ENCODE measurements at regions not wholly inside any gene's neighbourhood (a gene's known extent, or its start where the extent isn't known, plus 50 kb on each side); places are given as distances from the start of the nearest gene placed in this dataset.

DNA sequence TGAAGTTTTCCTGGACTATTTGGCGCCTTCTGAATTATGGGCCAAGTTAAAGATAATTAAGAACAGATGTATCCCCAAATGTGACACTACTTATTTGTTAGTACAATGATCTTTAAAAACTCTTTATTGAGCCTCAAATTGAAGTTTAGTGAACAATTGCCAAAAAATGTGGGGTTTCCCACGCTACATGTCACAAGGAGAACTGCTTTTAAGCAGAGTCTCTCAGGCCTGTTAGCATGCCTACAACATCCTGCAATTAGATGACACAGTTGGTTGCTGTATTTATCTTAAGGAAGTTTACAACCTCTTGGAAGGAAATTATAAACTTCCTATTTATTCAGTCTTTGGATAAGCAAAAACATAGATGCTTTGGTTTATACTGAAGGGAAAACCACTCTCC lies 733.0 kb downstream of the TNS3 start:
- H3K4me1 ChIP-seq (ENCODE audit: control insufficient read depth in 1 of 2, insufficient read depth in 2 of 2, low read length in 2 of 2), result no peaks in the 10 kb centered on the region
- ATAC-seq (no peak), DNase-seq (ENCODE audit: low read depth, low spot score) (no peak)
- no peaks in the 10 kb centered on the region for H3K9me3 ChIP-seq (ENCODE audit: control insufficient read depth in 1 of 2, insufficient read depth in 1 of 2, low read depth in 1 of 2, low read length in 2 of 2)
- H3K36me3 ChIP-seq (ENCODE audit: control insufficient read depth in 1 of 2, insufficient read depth in 2 of 2, low read length in 2 of 2), result no peaks in the 10 kb centered on the region
- intact Hi-C loops (cut with micrococcal nuclease), result no loop called here
- no peak overlapping the region for H2AFZ ChIP-seq (ENCODE audit: low read depth, low read length, poor library complexity, severe bottlenecking)
- TF ChIP-seq EGR1 (IDR thresholded peaks at IDR 0.05; ENCODE audit: low read depth) (no peak), ELF1 (IDR thresholded peaks at IDR 0.05; ENCODE audit: borderline replicate concordance, low read depth) (no peak), YY1 (IDR thresholded peaks at IDR 0.05; ENCODE audit: extremely low read depth, insufficient replicate concordance, low read depth, low read length) (no peak), CBX3 (IDR thresholded peaks at IDR 0.05; ENCODE audit: low read depth) (no peak), CEBPB (IDR thresholded peaks at IDR 0.05; ENCODE audit: low read depth) (no peak), SRF (IDR thresholded peaks at IDR 0.05; ENCODE audit: low read depth) (no peak), POLR2A (IDR thresholded peaks at IDR 0.05; ENCODE audit: borderline replicate concordance, extremely low read depth, insufficient read depth, insufficient read length) (no peak), ZFX (IDR thresholded peaks at IDR 0.05) (no peak), TCF7L2 (IDR thresholded peaks at IDR 0.05; ENCODE audit: borderline replicate concordance, extremely low read depth, insufficient read depth, insufficient read length) (no peak), FOSL1 (IDR thresholded peaks at IDR 0.05; ENCODE audit: low read depth) (no peak), EZH2 (IDR thresholded peaks at IDR 0.05) (no peak), JUND (IDR thresholded peaks at IDR 0.05) (no peak), ZNF274 (IDR thresholded peaks at IDR 0.05; ENCODE audit: low read depth, low read length) (no peak), RAD21 (IDR thresholded peaks at IDR 0.05; ENCODE audit: low read depth) (no peak), SP1 (IDR thresholded peaks at IDR 0.05; ENCODE audit: low read depth) (no peak), EZH2phosphoT487 (IDR thresholded peaks at IDR 0.05; ENCODE audit: borderline replicate concordance) (no peak), SIN3A (IDR thresholded peaks at IDR 0.05; ENCODE audit: low read depth) (no peak)
- TF ChIP-seq, protein P1, sequence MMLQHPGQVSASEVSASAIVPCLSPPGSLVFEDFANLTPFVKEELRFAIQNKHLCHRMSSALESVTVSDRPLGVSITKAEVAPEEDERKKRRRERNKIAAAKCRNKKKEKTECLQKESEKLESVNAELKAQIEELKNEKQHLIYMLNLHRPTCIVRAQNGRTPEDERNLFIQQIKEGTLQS (IDR thresholded peaks at IDR 0.05), result no peak
- TF ChIP-seq, protein P2, sequence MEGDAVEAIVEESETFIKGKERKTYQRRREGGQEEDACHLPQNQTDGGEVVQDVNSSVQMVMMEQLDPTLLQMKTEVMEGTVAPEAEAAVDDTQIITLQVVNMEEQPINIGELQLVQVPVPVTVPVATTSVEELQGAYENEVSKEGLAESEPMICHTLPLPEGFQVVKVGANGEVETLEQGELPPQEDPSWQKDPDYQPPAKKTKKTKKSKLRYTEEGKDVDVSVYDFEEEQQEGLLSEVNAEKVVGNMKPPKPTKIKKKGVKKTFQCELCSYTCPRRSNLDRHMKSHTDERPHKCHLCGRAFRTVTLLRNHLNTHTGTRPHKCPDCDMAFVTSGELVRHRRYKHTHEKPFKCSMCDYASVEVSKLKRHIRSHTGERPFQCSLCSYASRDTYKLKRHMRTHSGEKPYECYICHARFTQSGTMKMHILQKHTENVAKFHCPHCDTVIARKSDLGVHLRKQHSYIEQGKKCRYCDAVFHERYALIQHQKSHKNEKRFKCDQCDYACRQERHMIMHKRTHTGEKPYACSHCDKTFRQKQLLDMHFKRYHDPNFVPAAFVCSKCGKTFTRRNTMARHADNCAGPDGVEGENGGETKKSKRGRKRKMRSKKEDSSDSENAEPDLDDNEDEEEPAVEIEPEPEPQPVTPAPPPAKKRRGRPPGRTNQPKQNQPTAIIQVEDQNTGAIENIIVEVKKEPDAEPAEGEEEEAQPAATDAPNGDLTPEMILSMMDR (IDR thresholded peaks at IDR 0.05 in 2 of 3, conservative IDR thresholded peaks at IDR 0.05 in 1 of 3; ENCODE audit: borderline replicate concordance in 1 of 3, insufficient read depth in 1 of 3, low read depth in 2 of 3, low read length in 2 of 3), result no peak
- no TSS peak for BruUV-seq (replicated peaks)
- no peak overlapping the region for H3K27ac ChIP-seq (ENCODE audit: low read depth, low read length)
- POLR2A ChIA-PET, result no interaction called here
- no peak overlapping the region for H3K4me3 ChIP-seq (replicated peaks in 1 of 2; ENCODE audit: low read depth in 1 of 2, low read length in 2 of 2)
- H4K20me1 ChIP-seq (ENCODE audit: insufficient read depth), result no peaks in the 10 kb centered on the region
- CTCF ChIA-PET, result no interaction called here
- no peaks in the 10 kb centered on the region for H3K9me2 ChIP-seq (ENCODE audit: insufficient read depth)
- H3K4me2 ChIP-seq (ENCODE audit: low read length), result no peak overlapping the region
- H3K27me3 ChIP-seq (ENCODE audit: insufficient read depth, low read length), result no peaks in the 10 kb centered on the region
- no peak overlapping the region for H3K9ac ChIP-seq (ENCODE audit: low read length)
- RAD21 ChIA-PET (ENCODE audit: low non-redundant PET in 1 of 2, low total read pairs in 2 of 2, uncharacterized antibody in 2 of 2, unreplicated experiment in 2 of 2), result no interaction called here
- H3K79me2 ChIP-seq (ENCODE audit: insufficient read depth, low read length), result no peaks in the 10 kb centered on the region
